K562 (cell line): ENCODE measurements at regions not wholly inside any gene's neighbourhood (a gene's known extent, or its start where the extent isn't known, plus 50 kb on each side); places are given as distances from the start of the nearest gene placed in this dataset.

ENCODE experiments used
- ATAC-seq: fragments of 200-7000 bp; cut with Tn5 transposase; 3 replicates; pipeline ENCODE4 v1.9.1; 2020; ENCODE audit warnings: moderate library complexity
- BruUV-seq: library from RNA; stranded (reverse); fragments of 400-500 nt; replicated peaks from 2 replicates; lab custom pipeline; 2021; lab: Mats Ljungman, UMichigan
- CTCF ChIA-PET: fragments of 300-600 bp; formaldehyde crosslinking; extraction: SDS; loops from one replicate; lab custom pipeline; 2021; ENCODE audit warnings: low intra/inter-chr PET ratio; lab: Yijun Ruan, JAX
- POLR2A ChIA-PET: fragments of 300-600, 350-650 bp; sonication (Branson Sonifier 250); formaldehyde crosslinking; extraction: SDS; loops from one replicate; lab custom pipeline; 2021; ENCODE audit warnings: antibody characterized with exemption, inconsistent platforms; lab: Yijun Ruan, JAX
- DNase-seq, 4 experiments: peaks; one replicate each; pipeline versions ENCODE4 v3.0.0 to v3.0.0-alpha.2; 2011 to 2018; ENCODE audit warnings: low spot score in 3 of 4, mixed read lengths in 3 of 4; ENCODE audit errors: extremely low read depth in 1 of 4
- FAIRE-seq: peaks from 2 replicates; lab custom pipeline; 2011; peaks lifted over from hg19 to GRCh38; lab: Jason Lieb, UNC
- H2AFZ ChIP-seq: 2 replicates; pipeline ENCODE4 v1.6.0; 2011; ENCODE audit warnings: low read depth, low read length, control low read depth, inconsistent platforms
- H3K27ac ChIP-seq: fragments of 200-600 bp; 3 replicates; pipeline ENCODE4 v1.8.0; 2011; ENCODE audit warnings: low read depth, mild to moderate bottlenecking, control low read depth, inconsistent platforms, low read length, moderate library complexity, mixed read lengths; ENCODE audit errors: extremely low read depth
- H3K27me3 ChIP-seq, 2 experiments: fragments of 300-600 bp in 1 of 2; 2 replicates in 1 of 2; 3 replicates in 1 of 2; pipeline versions ENCODE4 v1.6.0 to v1.8.0; 2011; ENCODE audit warnings: inconsistent platforms in 2 of 2, low read length in 2 of 2, mild to moderate bottlenecking in 1 of 2, mixed read lengths in 1 of 2, moderate library complexity in 1 of 2; ENCODE audit not compliant: control insufficient read depth in 2 of 2, insufficient read depth in 2 of 2
- H3K36me3 ChIP-seq: fragments of 300-600 bp; 3 replicates; pipeline ENCODE4 v1.8.0; 2011; ENCODE audit warnings: mild to moderate bottlenecking, low read length, inconsistent platforms; ENCODE audit not compliant: control insufficient read depth, insufficient read depth
- H3K4me1 ChIP-seq, 2 experiments: fragments of 200-600 bp in 1 of 2; replicated peaks in 1 of 2; 2 replicates in 1 of 2; 3 replicates in 1 of 2; pipeline versions ENCODE4 v1.5.1 to v1.8.0; 2011; ENCODE audit warnings: inconsistent platforms in 2 of 2, low read length in 2 of 2, mild to moderate bottlenecking in 1 of 2, mixed read lengths in 1 of 2, moderate library complexity in 1 of 2; ENCODE audit not compliant: control insufficient read depth in 2 of 2, insufficient read depth in 2 of 2
- H3K4me2 ChIP-seq: 2 replicates; pipeline ENCODE4 v1.6.1; 2011; ENCODE audit warnings: low read length, control low read depth, inconsistent platforms, mixed read lengths; ENCODE audit not compliant: insufficient read depth
- H3K4me3 ChIP-seq: fragments of 200-600 bp; sonication (generic), shearing (Covaris generic); 2 replicates; pipeline ENCODE4 v1.5.1; 2016; ENCODE audit warnings: control low read depth, inconsistent platforms
- H3K79me2 ChIP-seq: fragments of 200-600 bp; 3 replicates; pipeline ENCODE4 v1.8.0; 2011; ENCODE audit warnings: low read length, inconsistent platforms; ENCODE audit not compliant: control insufficient read depth, insufficient read depth
- H3K9ac ChIP-seq, 2 experiments: 2 replicates each; pipeline versions ENCODE4 v1.6.0 to v1.6.1; 2011; ENCODE audit warnings: low read depth in 2 of 2, low read length in 2 of 2, control low read depth in 1 of 2, inconsistent platforms in 1 of 2, mild to moderate bottlenecking in 1 of 2, mixed read lengths in 1 of 2; ENCODE audit not compliant: insufficient read depth in 1 of 2
- H3K9me1 ChIP-seq: one replicate; pipeline ENCODE4 v1.6.0; 2011; ENCODE audit warnings: inconsistent platforms, mild to moderate bottlenecking, low read length, moderate library complexity; ENCODE audit not compliant: control insufficient read depth, insufficient read depth
- H3K9me3 ChIP-seq: replicated peaks from 2 replicates; pipeline ENCODE4 v1.5.1; 2011; ENCODE audit warnings: low read depth, low read length, inconsistent platforms; ENCODE audit not compliant: control insufficient read depth, insufficient read depth
- H4K20me1 ChIP-seq: replicated peaks from 2 replicates; pipeline ENCODE4 v1.6.1; 2011; ENCODE audit warnings: low read length, inconsistent platforms, mixed read lengths; ENCODE audit not compliant: control insufficient read depth, insufficient read depth
- CHAMP1 ChIP-seq: fragments of 450-650 bp; IDR thresholded peaks from 2 replicates; pipeline ENCODE4 v1.6.1; 2016; ENCODE audit warnings: mild to moderate bottlenecking
- CXXC5 ChIP-seq: fragments of 250-450 bp; sonication (Bioruptor Pico); IDR thresholded peaks from 2 replicates; pipeline ENCODE4 v1.8.0; 2022; ENCODE audit warnings: inconsistent platforms, mild to moderate bottlenecking, moderate library complexity
- FUS ChIP-seq: fragments of 200-400 bp; formaldehyde crosslinking; optimal IDR thresholded peaks from 2 replicates; pipeline ENCODE3; 2017; ENCODE audit warnings: low read depth, low read length
- GTF3C2 ChIP-seq: IDR thresholded peaks from 3 replicates; pipeline ENCODE4 v1.6.1; 2011; ENCODE audit warnings: borderline replicate concordance, mild to moderate bottlenecking, moderate library complexity; ENCODE audit not compliant: insufficient read length; ENCODE audit errors: extremely low read depth
- PHF21A ChIP-seq: fragments of 450-650 bp; IDR thresholded peaks from 2 replicates; pipeline ENCODE4 v1.6.1; 2017; ENCODE audit warnings: low read depth, borderline replicate concordance
- POU5F1 ChIP-seq: fragments of 150-350 bp; IDR thresholded peaks from 2 replicates; pipeline ENCODE4 v1.6.1; 2014; ENCODE audit warnings: borderline replicate concordance, low read length, low read depth, mild to moderate bottlenecking; ENCODE audit not compliant: partially characterized antibody
- ZNF583 ChIP-seq: fragments of 250-450 bp; sonication (Bioruptor Pico); IDR thresholded peaks from 2 replicates; pipeline ENCODE4 v1.4.0; 2020
- WGBS: fragments of 100-300 bp; shearing (Covaris generic); methylation state at CpG from one replicate; pipeline ENCODE4 v1.1.6; 2016; ENCODE audit warnings: low coverage, mixed read lengths; ENCODE audit not compliant: insufficient coverage; ENCODE audit errors: missing lambda C conversion rate; 5-methylcytosine and 5-hydroxymethylcytosine counted together
- in situ Hi-C: fragments of 300-500 bp; cut with MboI; formaldehyde crosslinking; loops from 4 replicates; pipeline ENCODE4 v1.15.0; 2018; ENCODE audit warnings: inconsistent platforms, mixed read lengths
- intact Hi-C: fragments of 100-400 bp; cut with micrococcal nuclease; formaldehyde crosslinking; loops from 2 replicates; pipeline ENCODE4 v1.14.2; 2022
- TF ChIP-seq, protein P1 (sequence below): sonication (generic); formaldehyde crosslinking; IDR thresholded peaks from 2 replicates; pipeline ENCODE4 v1.8.0; 2023; ENCODE audit warnings: mild to moderate bottlenecking, missing genetic modification reagents
- TF ChIP-seq, protein P2 (sequence below): sonication (generic); formaldehyde crosslinking; IDR thresholded peaks from 2 replicates; pipeline ENCODE4 v1.8.0; 2022; ENCODE audit warnings: mild to moderate bottlenecking, missing genetic modification reagents, borderline replicate concordance

GRCh38 chr11:91792779-91793262, 431.8 kb upstream of the FAT3 start:
- Histone ChIP-seq H2AFZ (peak overlapping the region; percentile 29), H3K27ac (peak overlapping the region; percentile 78), H3K36me3 (no peaks in the 10 kb centered on the region; the same call in 2 of the 3 replicates), H3K9ac (peak overlapping the region in 1 of 2 experiments; percentile 34; a peak in 2 of 4 replicates), H4K20me1 (no peaks in the 10 kb centered on the region), H3K4me1 (peaks cover 0 to 37% of the 10 kb centered on the region in 2 experiments; a peak in 3 of 5 replicates), H3K4me2 (peak overlapping the region; percentile 32), H3K27me3 (no peaks in the 10 kb centered on the region), H3K9me1 (no peaks in the 10 kb centered on the region), H3K79me2 (no peaks in the 10 kb centered on the region), H3K9me3 (0 out of 2 replicates have a peak, but pooled peaks cover 4% of the 10 kb centered on the region), H3K4me3 (no peak overlapping the region)
- intact Hi-C loops: loop anchor here (2.0 kb wide), 1 partner anchor 112 kb away; no protein-coding TSS in a partner anchor
- ChIA-PET POLR2A (interaction anchor here (1.1 to 2.0 kb wide), 2 partner anchors 9 to 13 kb away, joined by 3 to 6 read pairs; no protein-coding TSS in a partner anchor), CTCF (no interaction called here)
- ATAC-seq (peak; percentile 89), FAIRE-seq (peak; percentile 93), DNase-seq (peak; percentile 16 to 86 (median 46))
- WGBS: 0% methylated on average over 3 of the region's 4 CpGs
- BruUV-seq: no TSS peak
- in situ Hi-C loops: no loop called here
- peak; percentile 82 for TF ChIP-seq CHAMP1
- TF ChIP-seq, protein P1, sequence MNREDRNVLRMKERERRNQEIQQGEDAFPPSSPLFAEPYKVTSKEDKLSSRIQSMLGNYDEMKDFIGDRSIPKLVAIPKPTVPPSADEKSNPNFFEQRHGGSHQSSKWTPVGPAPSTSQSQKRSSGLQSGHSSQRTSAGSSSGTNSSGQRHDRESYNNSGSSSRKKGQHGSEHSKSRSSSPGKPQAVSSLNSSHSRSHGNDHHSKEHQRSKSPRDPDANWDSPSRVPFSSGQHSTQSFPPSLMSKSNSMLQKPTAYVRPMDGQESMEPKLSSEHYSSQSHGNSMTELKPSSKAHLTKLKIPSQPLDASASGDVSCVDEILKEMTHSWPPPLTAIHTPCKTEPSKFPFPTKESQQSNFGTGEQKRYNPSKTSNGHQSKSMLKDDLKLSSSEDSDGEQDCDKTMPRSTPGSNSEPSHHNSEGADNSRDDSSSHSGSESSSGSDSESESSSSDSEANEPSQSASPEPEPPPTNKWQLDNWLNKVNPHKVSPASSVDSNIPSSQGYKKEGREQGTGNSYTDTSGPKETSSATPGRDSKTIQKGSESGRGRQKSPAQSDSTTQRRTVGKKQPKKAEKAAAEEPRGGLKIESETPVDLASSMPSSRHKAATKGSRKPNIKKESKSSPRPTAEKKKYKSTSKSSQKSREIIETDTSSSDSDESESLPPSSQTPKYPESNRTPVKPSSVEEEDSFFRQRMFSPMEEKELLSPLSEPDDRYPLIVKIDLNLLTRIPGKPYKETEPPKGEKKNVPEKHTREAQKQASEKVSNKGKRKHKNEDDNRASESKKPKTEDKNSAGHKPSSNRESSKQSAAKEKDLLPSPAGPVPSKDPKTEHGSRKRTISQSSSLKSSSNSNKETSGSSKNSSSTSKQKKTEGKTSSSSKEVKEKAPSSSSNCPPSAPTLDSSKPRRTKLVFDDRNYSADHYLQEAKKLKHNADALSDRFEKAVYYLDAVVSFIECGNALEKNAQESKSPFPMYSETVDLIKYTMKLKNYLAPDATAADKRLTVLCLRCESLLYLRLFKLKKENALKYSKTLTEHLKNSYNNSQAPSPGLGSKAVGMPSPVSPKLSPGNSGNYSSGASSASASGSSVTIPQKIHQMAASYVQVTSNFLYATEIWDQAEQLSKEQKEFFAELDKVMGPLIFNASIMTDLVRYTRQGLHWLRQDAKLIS (CRISPR knock-in tag): peak; percentile 31; the same call in 1 of the 2 replicates
- TF ChIP-seq, protein P2, sequence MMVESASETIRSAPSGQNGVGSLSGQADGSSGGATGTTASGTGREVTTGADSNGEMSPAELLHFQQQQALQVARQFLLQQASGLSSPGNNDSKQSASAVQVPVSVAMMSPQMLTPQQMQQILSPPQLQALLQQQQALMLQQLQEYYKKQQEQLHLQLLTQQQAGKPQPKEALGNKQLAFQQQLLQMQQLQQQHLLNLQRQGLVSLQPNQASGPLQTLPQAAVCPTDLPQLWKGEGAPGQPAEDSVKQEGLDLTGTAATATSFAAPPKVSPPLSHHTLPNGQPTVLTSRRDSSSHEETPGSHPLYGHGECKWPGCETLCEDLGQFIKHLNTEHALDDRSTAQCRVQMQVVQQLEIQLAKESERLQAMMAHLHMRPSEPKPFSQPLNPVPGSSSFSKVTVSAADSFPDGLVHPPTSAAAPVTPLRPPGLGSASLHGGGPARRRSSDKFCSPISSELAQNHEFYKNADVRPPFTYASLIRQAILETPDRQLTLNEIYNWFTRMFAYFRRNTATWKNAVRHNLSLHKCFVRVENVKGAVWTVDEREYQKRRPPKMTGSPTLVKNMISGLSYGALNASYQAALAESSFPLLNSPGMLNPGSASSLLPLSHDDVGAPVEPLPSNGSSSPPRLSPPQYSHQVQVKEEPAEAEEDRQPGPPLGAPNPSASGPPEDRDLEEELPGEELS (CRISPR knock-in tag): no peak
- no peak for TF ChIP-seq PHF21A
- no peak for TF ChIP-seq FUS
- no peak for TF ChIP-seq GTF3C2
- TF ChIP-seq ZNF583 (CRISPR knock-in tag): no peak
- peak; percentile 54; the same call in 1 of the 2 replicates for TF ChIP-seq CXXC5 (CRISPR knock-in tag)
- TF ChIP-seq POU5F1: no peak
